ENCODE measurements at regions not wholly inside any gene's neighbourhood (a gene's known extent, or its start where the extent isn't known, plus 50 kb on each side); places are given as distances from the start of the nearest gene placed in this dataset.

GRCh38 chr3:56862352-56863062 is 60.8 kb upstream of the ARHGEF3 start:
- no peak for DNase-seq

GRCh38 chr3:56861511-56861910 is 59.8 kb upstream of the ARHGEF3 start:
- DNase-seq: no peak

GRCh38 chr3:56860939-56861338 is 59.2 kb upstream of the ARHGEF3 start:
- DNase-seq: no peak

GRCh38 chr3:56860351-56860750 is 58.6 kb upstream of the ARHGEF3 start:
- no peak for DNase-seq

- no peak for DNase-seq
Observed at GRCh38 chr3:56858331-56858730, 56.6 kb upstream of the ARHGEF3 start.

- DNase-seq: no peak
Observed at GRCh38 chr3:56857178-56857577, 55.4 kb upstream of the ARHGEF3 start.

- no peak for DNase-seq
Observed at GRCh38 chr3:56856752-56857151, 55.0 kb upstream of the ARHGEF3 start.

GRCh38 chr3:56855856-56856512 is 54.2 kb upstream of the ARHGEF3 start:
- DNase-seq: no peak

- DNase-seq: no peak
Observed at GRCh38 chr3:56854856-56855611, 53.3 kb upstream of the ARHGEF3 start.

- no peak for DNase-seq
Observed at GRCh38 chr3:56851966-56852884, 50.5 kb upstream of the ARHGEF3 start.
